Peyer's patch (tissue), 4 donors: ENCODE measurements at regions not wholly inside any gene's neighbourhood (a gene's known extent, or its start where the extent isn't known, plus 50 kb on each side); places are given as distances from the start of the nearest gene placed in this dataset.

Experiments
- CTCF ChIP-seq, 6 experiments: fragments of 450-650 bp in 4 of 6; fragments of 200-600 bp in 2 of 6; sonication (generic) in 1 of 6; IDR thresholded peaks; one replicate each; pipeline ENCODE4 v1.5.1; 2017 to 2019; ENCODE audit warnings: antibody characterized with exemption in 6 of 6, mild to moderate bottlenecking in 3 of 6, moderate library complexity in 1 of 6
- POLR2A ChIP-seq, 2 donors: fragments of 450-650 bp; IDR thresholded peaks; one replicate each; pipeline ENCODE4 v1.5.1; 2017; ENCODE audit warnings: antibody characterized with exemption in 2 of 2, mild to moderate bottlenecking in 2 of 2, moderate library complexity in 2 of 2

- TF ChIP-seq CTCF (IDR thresholded peaks at IDR 0.05): no peak
- TF ChIP-seq POLR2A (IDR thresholded peaks at IDR 0.05): no peak
Observed at GRCh38 chr5:8157320-8157822, 288.4 kb downstream of the MTRR start.
